ENCODE measurements at regions not wholly inside any gene's neighbourhood (a gene's known extent, or its start where the extent isn't known, plus 50 kb on each side); places are given as distances from the start of the nearest gene placed in this dataset.
"Not testable (repeated sequence)": the region's sequence is repeated elsewhere in the genome, so short reads cannot be mapped to it uniquely, and the experiment has no call there.

GRCh38 chr3:68676136-68676535 is 256.2 kb downstream of the TAFA4 start:
- H3K4me3 ChIP-seq (ENCODE audit: low read depth, low read length) = no peak overlapping the region
- TF ChIP-seq MYC (IDR thresholded peaks at IDR 0.05; ENCODE audit: low read depth, low read length) (no peak), POLR2A (IDR thresholded peaks at IDR 0.05; ENCODE audit: extremely low read depth, insufficient read length) (no peak), CTCF (IDR thresholded peaks at IDR 0.05; ENCODE audit: low read depth, low read length) (no peak), MAX (IDR thresholded peaks at IDR 0.05; ENCODE audit: low read depth, low read length) (no peak)
- no peak for DNase-seq (ENCODE audit: low read depth)

- no peak for DNase-seq (ENCODE audit: low read depth)
- TF ChIP-seq MYC (IDR thresholded peaks at IDR 0.05; ENCODE audit: low read depth, low read length) (no peak), POLR2A (IDR thresholded peaks at IDR 0.05; ENCODE audit: extremely low read depth, insufficient read length) (no peak), MAX (IDR thresholded peaks at IDR 0.05; ENCODE audit: low read depth, low read length) (no peak), CTCF (IDR thresholded peaks at IDR 0.05; ENCODE audit: low read depth, low read length) (no peak)
- no peak overlapping the region for H3K4me3 ChIP-seq (ENCODE audit: low read depth, low read length)
Observed at GRCh38 chr3:68667346-68667745, 265.0 kb downstream of the TAFA4 start.

GRCh38 chr3:68666429-68667136 is 265.8 kb downstream of the TAFA4 start:
- no peak for DNase-seq (ENCODE audit: low read depth)
- H3K4me3 ChIP-seq (ENCODE audit: low read depth, low read length) = no peak overlapping the region
- TF ChIP-seq POLR2A (IDR thresholded peaks at IDR 0.05; ENCODE audit: extremely low read depth, insufficient read length) (no peak), CTCF (IDR thresholded peaks at IDR 0.05; ENCODE audit: low read depth, low read length) (no peak), MYC (IDR thresholded peaks at IDR 0.05; ENCODE audit: low read depth, low read length) (no peak), MAX (IDR thresholded peaks at IDR 0.05; ENCODE audit: low read depth, low read length) (no peak)

- DNase-seq (ENCODE audit: low read depth) = no peak
- no peak for TF ChIP-seq MYC (IDR thresholded peaks at IDR 0.05; ENCODE audit: low read depth, low read length)
- no peak for TF ChIP-seq POLR2A (IDR thresholded peaks at IDR 0.05; ENCODE audit: extremely low read depth, insufficient read length)
- TF ChIP-seq MAX (IDR thresholded peaks at IDR 0.05; ENCODE audit: low read depth, low read length) = no peak
- TF ChIP-seq CTCF (IDR thresholded peaks at IDR 0.05; ENCODE audit: low read depth, low read length) = no peak
- H3K4me3 ChIP-seq (ENCODE audit: low read depth, low read length) = no peak overlapping the region
Observed at GRCh38 chr3:68664276-68664675, 268.1 kb downstream of the TAFA4 start.

GRCh38 chr3:68662176-68662575 is 270.2 kb downstream of the TAFA4 start:
- no peak for TF ChIP-seq POLR2A (IDR thresholded peaks at IDR 0.05; ENCODE audit: extremely low read depth, insufficient read length)
- no peak for TF ChIP-seq CTCF (IDR thresholded peaks at IDR 0.05; ENCODE audit: low read depth, low read length)
- TF ChIP-seq MYC (IDR thresholded peaks at IDR 0.05; ENCODE audit: low read depth, low read length) = no peak
- no peak for TF ChIP-seq MAX (IDR thresholded peaks at IDR 0.05; ENCODE audit: low read depth, low read length)

GRCh38 chr3:68650657-68651056 is 281.7 kb downstream of the TAFA4 start:
- H3K4me3 ChIP-seq (ENCODE audit: low read depth, low read length); DNase-seq (ENCODE audit: low read depth): not testable (repeated sequence)

More at GRCh38 chr3:68662176-68662575, 270.2 kb downstream of the TAFA4 start:
- H3K4me3 ChIP-seq (ENCODE audit: low read depth, low read length) = no peak overlapping the region
- no peak for DNase-seq (ENCODE audit: low read depth)

Measured in NB4 (cell line).